ENCODE measurements at regions not wholly inside any gene's neighbourhood (a gene's known extent, or its start where the extent isn't known, plus 50 kb on each side); places are given as distances from the start of the nearest gene placed in this dataset.

GRCh38 chr12:25058012-25058411 is 109.1 kb upstream of the BCAT1 start:
- Histone ChIP-seq H3K9me3 (ENCODE audit: low read depth) (no peaks in the 10 kb centered on the region), H2AFZ (no peak overlapping the region), H3F3A (ENCODE audit: insufficient read depth) (no peaks in the 10 kb centered on the region), H3K4me1 (ENCODE audit: insufficient read depth) (no peaks in the 10 kb centered on the region), H3K4me3 (no peak overlapping the region), H3K27me3 (replicated peaks; ENCODE audit: insufficient read depth) (peaks cover 40% of the 10 kb centered on the region; the same call in 1 of the 2 replicates), H3K36me3 (ENCODE audit: low read depth) (no peaks in the 10 kb centered on the region), H3K79me2 (ENCODE audit: insufficient read depth) (no peaks in the 10 kb centered on the region), H4K20me1 (ENCODE audit: insufficient read depth) (no peaks in the 10 kb centered on the region), H3K4me2 (ENCODE audit: unreplicated experiment) (no peak overlapping the region), H3K9ac (no peak overlapping the region), H3K9me2 (ENCODE audit: insufficient read depth) (no peaks in the 10 kb centered on the region), H3K27ac (no peak overlapping the region)
- TF ChIP-seq EZH2 (IDR thresholded peaks at IDR 0.05; ENCODE audit: insufficient read depth, poor library complexity, severe bottlenecking) (no peak), EZH2phosphoT487 (IDR thresholded peaks at IDR 0.05; ENCODE audit: insufficient read depth, low read depth) (no peak)
- WGBS, 2 experiments (ENCODE audit: low coverage in 1 of 2, low lambda C conversion rate in 2 of 2, missing lambda C conversion rate in 2 of 2), result 66 to 67% methylated on average over 5 of the region's 5 CpGs
- in situ Hi-C loops (cut with MboI), result no loop called here
- no peak for DNase-seq

- Histone ChIP-seq H3K27me3 (replicated peaks; ENCODE audit: insufficient read depth) (peaks cover 39% of the 10 kb centered on the region; the same call in 1 of the 2 replicates), H4K20me1 (ENCODE audit: insufficient read depth) (no peaks in the 10 kb centered on the region), H3K9me3 (ENCODE audit: low read depth) (no peaks in the 10 kb centered on the region), H3K79me2 (ENCODE audit: insufficient read depth) (no peaks in the 10 kb centered on the region), H3K27ac (no peak overlapping the region), H3K9ac (no peak overlapping the region), H3K36me3 (ENCODE audit: low read depth) (no peaks in the 10 kb centered on the region), H3K4me2 (ENCODE audit: unreplicated experiment) (no peak overlapping the region), H3K4me3 (no peak overlapping the region), H3F3A (ENCODE audit: insufficient read depth) (no peaks in the 10 kb centered on the region), H3K4me1 (ENCODE audit: insufficient read depth) (no peaks in the 10 kb centered on the region), H3K9me2 (ENCODE audit: insufficient read depth) (no peaks in the 10 kb centered on the region), H2AFZ (no peak overlapping the region)
- TF ChIP-seq EZH2 (IDR thresholded peaks at IDR 0.05; ENCODE audit: insufficient read depth, poor library complexity, severe bottlenecking) (no peak), EZH2phosphoT487 (IDR thresholded peaks at IDR 0.05; ENCODE audit: insufficient read depth, low read depth) (no peak)
- in situ Hi-C loops (cut with MboI), result no loop called here
- WGBS, 2 experiments (ENCODE audit: low coverage in 1 of 2, low lambda C conversion rate in 2 of 2, missing lambda C conversion rate in 2 of 2), result 21 to 26% methylated on average over 3 of the region's 3 CpGs
- DNase-seq, result no peak
These were observed 107.7 kb upstream of the BCAT1 start for GRCh38 chr12:25056486-25057130.

GRCh38 chr12:25056011-25056410 is 107.1 kb upstream of the BCAT1 start:
- in situ Hi-C loops (cut with MboI), result no loop called here
- H3K79me2 ChIP-seq (ENCODE audit: insufficient read depth), result no peaks in the 10 kb centered on the region
- H3F3A ChIP-seq (ENCODE audit: insufficient read depth), result no peaks in the 10 kb centered on the region
- no peak overlapping the region for H3K9ac ChIP-seq
- H3K9me2 ChIP-seq (ENCODE audit: insufficient read depth), result no peaks in the 10 kb centered on the region
- no peaks in the 10 kb centered on the region for H4K20me1 ChIP-seq (ENCODE audit: insufficient read depth)
- TF ChIP-seq EZH2 (IDR thresholded peaks at IDR 0.05; ENCODE audit: insufficient read depth, poor library complexity, severe bottlenecking), result no peak
- TF ChIP-seq EZH2phosphoT487 (IDR thresholded peaks at IDR 0.05; ENCODE audit: insufficient read depth, low read depth), result no peak
- no peaks in the 10 kb centered on the region for H3K9me3 ChIP-seq (ENCODE audit: low read depth)
- H3K27me3 ChIP-seq (replicated peaks; ENCODE audit: insufficient read depth), result peaks cover 39% of the 10 kb centered on the region; the same call in 1 of the 2 replicates
- no peak overlapping the region for H3K4me3 ChIP-seq
- no peak for DNase-seq
- H3K4me1 ChIP-seq (ENCODE audit: insufficient read depth), result no peaks in the 10 kb centered on the region
- H3K4me2 ChIP-seq (ENCODE audit: unreplicated experiment), result no peak overlapping the region
- H2AFZ ChIP-seq, result no peak overlapping the region
- H3K27ac ChIP-seq, result no peak overlapping the region
- 27 to 42% methylated on average over 5 of the region's 5 CpGs for WGBS, 2 experiments (ENCODE audit: low coverage in 1 of 2, low lambda C conversion rate in 2 of 2, missing lambda C conversion rate in 2 of 2)
- H3K36me3 ChIP-seq (ENCODE audit: low read depth), result no peaks in the 10 kb centered on the region

- no peaks in the 10 kb centered on the region for H3F3A ChIP-seq (ENCODE audit: insufficient read depth)
- H3K27ac ChIP-seq, result no peak overlapping the region
- H3K79me2 ChIP-seq (ENCODE audit: insufficient read depth), result no peaks in the 10 kb centered on the region
- no peaks in the 10 kb centered on the region for H3K36me3 ChIP-seq (ENCODE audit: low read depth)
- H3K9ac ChIP-seq, result no peak overlapping the region
- H3K27me3 ChIP-seq (replicated peaks; ENCODE audit: insufficient read depth), result peaks cover 39% of the 10 kb centered on the region; the same call in 1 of the 2 replicates
- no peak overlapping the region for H3K4me2 ChIP-seq (ENCODE audit: unreplicated experiment)
- H2AFZ ChIP-seq, result no peak overlapping the region
- no peaks in the 10 kb centered on the region for H4K20me1 ChIP-seq (ENCODE audit: insufficient read depth)
- in situ Hi-C loops (cut with MboI), result no loop called here
- H3K9me3 ChIP-seq (ENCODE audit: low read depth), result no peaks in the 10 kb centered on the region
- 35 to 41% methylated on average over 5 of the region's 5 CpGs for WGBS, 2 experiments (ENCODE audit: low coverage in 1 of 2, low lambda C conversion rate in 2 of 2, missing lambda C conversion rate in 2 of 2)
- DNase-seq, result peak; percentile 4
- H3K9me2 ChIP-seq (ENCODE audit: insufficient read depth), result no peaks in the 10 kb centered on the region
- H3K4me1 ChIP-seq (ENCODE audit: insufficient read depth), result no peaks in the 10 kb centered on the region
- H3K4me3 ChIP-seq, result no peak overlapping the region
- TF ChIP-seq EZH2phosphoT487 (IDR thresholded peaks at IDR 0.05; ENCODE audit: insufficient read depth, low read depth), result no peak
- no peak for TF ChIP-seq EZH2 (IDR thresholded peaks at IDR 0.05; ENCODE audit: insufficient read depth, poor library complexity, severe bottlenecking)
These were observed 105.9 kb upstream of the BCAT1 start for GRCh38 chr12:25054783-25055144.

Measured in GM23248 (cell line).